NT2/D1 (cell line): ENCODE measurements at regions not wholly inside any gene's neighbourhood (a gene's known extent, or its start where the extent isn't known, plus 50 kb on each side); places are given as distances from the start of the nearest gene placed in this dataset.

Experiments
- DNase-seq: peaks from one replicate; pipeline ENCODE4 v3.0.0-alpha.2; 2011; ENCODE audit warnings: low read depth, low spot score
- H3K27me3 ChIP-seq: 2 replicates; pipeline ENCODE4 v1.6.0; 2011; ENCODE audit warnings: mild to moderate bottlenecking; ENCODE audit not compliant: insufficient read length, insufficient read depth
- H3K36me3 ChIP-seq: 2 replicates; pipeline ENCODE4 v1.6.1; 2011; ENCODE audit warnings: mild to moderate bottlenecking, low read length, mixed read lengths; ENCODE audit not compliant: insufficient read depth, insufficient read length
- H3K4me1 ChIP-seq: 2 replicates; pipeline ENCODE4 v1.5.1; 2011; ENCODE audit not compliant: insufficient read depth, insufficient read length
- H3K4me3 ChIP-seq: 2 replicates; pipeline ENCODE4 v1.5.1; 2011; ENCODE audit warnings: low read depth; ENCODE audit not compliant: insufficient read length
- H3K9ac ChIP-seq: 2 replicates; pipeline ENCODE4 v1.6.0; 2011; ENCODE audit warnings: low read depth; ENCODE audit not compliant: insufficient read length
- H3K9me3 ChIP-seq: 2 replicates; pipeline ENCODE4 v1.5.1; 2011; ENCODE audit warnings: mild to moderate bottlenecking, low read length; ENCODE audit not compliant: insufficient read depth
- SUZ12 ChIP-seq: IDR thresholded peaks from 2 replicates; pipeline ENCODE4 v1.6.1; 2011; ENCODE audit not compliant: insufficient read length, insufficient read depth; ENCODE audit errors: extremely low read depth
- YY1 ChIP-seq: IDR thresholded peaks from 2 replicates; pipeline ENCODE4 v1.6.1; 2011; ENCODE audit not compliant: insufficient read length, insufficient read depth
- ZNF274 ChIP-seq: IDR thresholded peaks from 2 replicates; pipeline ENCODE4 v1.6.1; 2011; ENCODE audit warnings: mild to moderate bottlenecking, low read depth, low read length

DNA sequence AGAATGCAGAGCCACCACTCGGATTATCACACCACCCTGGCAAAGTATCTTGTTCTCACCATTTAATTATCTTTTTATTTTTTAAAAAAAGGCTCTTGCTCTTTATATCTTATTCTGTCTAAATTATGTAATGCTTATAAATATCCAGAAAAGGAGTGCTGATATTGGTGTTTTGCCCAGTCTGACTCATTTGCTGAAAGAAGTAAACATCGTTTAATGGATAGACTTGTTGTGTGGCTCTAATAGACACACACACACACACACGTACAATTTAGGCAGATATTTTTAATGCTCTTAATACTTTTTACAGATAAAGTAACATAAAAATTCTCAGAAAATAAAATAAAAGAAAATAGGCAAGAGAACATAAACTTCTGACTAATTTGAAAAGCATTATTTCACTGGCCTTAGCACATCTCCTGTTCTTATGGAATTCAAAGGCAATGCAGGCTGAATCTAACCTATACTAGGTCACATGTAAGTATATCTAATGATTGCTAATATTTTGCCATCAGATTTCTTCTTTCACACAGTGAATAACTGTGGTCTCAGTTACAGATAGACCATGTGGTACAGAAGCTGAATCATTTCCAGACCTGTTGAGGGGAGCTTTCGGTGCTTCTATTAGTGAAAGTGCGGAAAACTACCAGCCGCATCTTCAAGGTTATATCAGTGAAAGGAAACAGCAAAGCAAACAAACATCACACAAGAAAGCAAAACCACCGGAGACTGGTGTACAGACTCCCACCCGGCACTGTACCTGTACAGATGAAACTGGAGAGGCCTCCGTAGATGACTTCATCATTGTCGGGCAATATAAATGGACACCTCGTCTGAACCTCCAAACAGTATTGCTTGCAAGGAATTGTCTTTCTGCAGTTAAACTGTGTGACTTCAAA is 642.1 kb upstream of the ARGLU1 start:
- DNase-seq, result no peak
- Histone ChIP-seq H3K9me3 (no peaks in the 10 kb centered on the region), H3K4me3 (no peak overlapping the region), H3K9ac (no peak overlapping the region), H3K4me1 (no peaks in the 10 kb centered on the region), H3K36me3 (no peaks in the 10 kb centered on the region), H3K27me3 (no peaks in the 10 kb centered on the region)
- no peak for TF ChIP-seq ZNF274
- TF ChIP-seq YY1, result no peak
- TF ChIP-seq SUZ12, result no peak

DNA sequence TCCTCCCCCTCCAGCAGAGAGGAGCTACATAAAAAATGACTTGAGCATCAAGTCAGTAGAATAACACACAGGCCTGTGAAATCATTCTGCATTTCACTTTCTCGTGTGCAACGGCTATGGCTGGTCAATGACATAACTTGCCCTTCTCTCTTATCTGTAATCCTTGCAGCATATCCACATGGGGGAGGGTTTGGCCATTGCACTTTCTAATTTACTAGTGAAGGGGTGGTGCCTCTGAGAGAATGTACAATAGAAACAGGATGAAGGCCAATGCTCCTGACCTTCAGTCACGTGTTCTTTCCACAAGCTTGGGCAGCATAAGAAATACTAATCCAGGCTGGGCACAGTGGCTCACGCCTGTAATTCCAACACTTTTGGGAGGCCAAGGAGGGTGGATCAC is 641.0 kb upstream of the ARGLU1 start:
- no peaks in the 10 kb centered on the region for H3K27me3 ChIP-seq
- no peaks in the 10 kb centered on the region for H3K4me1 ChIP-seq
- no peaks in the 10 kb centered on the region for H3K9me3 ChIP-seq
- no peak overlapping the region for H3K9ac ChIP-seq
- no peak overlapping the region for H3K4me3 ChIP-seq
- no peaks in the 10 kb centered on the region for H3K36me3 ChIP-seq
- no peak for DNase-seq
- TF ChIP-seq SUZ12 (no peak), ZNF274 (no peak), YY1 (no peak)

DNA sequence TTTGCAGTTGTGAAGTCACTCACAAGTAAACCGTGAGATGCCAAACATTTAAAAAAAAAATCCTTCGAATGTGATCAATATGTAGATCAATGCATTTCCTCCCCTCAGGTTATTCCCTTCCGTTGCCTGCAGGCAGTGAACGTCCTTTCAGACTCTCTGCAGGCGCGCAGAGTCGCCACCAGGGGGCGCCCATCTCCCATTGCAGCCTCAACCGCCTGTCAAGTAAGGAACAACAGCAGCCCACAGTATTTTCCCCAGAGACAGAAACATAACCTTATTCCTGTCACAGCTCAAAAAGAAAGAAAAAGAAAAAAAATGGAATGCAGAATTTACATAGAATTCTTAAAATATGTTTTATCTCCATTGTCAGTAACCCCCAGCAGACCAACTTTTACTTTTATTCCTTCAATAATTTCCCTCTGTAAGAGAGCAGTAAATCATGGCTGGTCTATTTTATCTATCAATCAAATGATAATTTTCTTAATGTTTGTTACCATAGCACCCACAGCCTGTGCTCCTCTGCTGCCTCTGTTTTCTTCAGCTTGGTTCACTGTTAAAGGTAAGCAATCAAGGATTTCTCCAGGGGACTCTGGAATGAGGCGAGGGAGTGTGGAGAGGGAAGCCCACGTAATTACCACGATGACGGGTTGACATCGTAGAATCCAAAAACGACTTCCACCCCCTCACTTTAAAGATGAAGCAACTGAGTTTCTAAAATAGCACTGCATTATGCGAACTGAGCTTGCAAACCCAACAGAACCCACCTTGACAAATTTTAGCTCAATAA is 637.6 kb upstream of the ARGLU1 start:
- H3K27me3 ChIP-seq, result no peaks in the 10 kb centered on the region
- TF ChIP-seq YY1 (no peak), SUZ12 (no peak), ZNF274 (no peak)
- H3K36me3 ChIP-seq, result no peaks in the 10 kb centered on the region
- H3K9me3 ChIP-seq, result no peaks in the 10 kb centered on the region
- H3K4me3 ChIP-seq, result no peak overlapping the region
- H3K9ac ChIP-seq, result no peak overlapping the region
- H3K4me1 ChIP-seq, result peaks cover 2% of the 10 kb centered on the region
- peak; percentile 48 for DNase-seq

DNA sequence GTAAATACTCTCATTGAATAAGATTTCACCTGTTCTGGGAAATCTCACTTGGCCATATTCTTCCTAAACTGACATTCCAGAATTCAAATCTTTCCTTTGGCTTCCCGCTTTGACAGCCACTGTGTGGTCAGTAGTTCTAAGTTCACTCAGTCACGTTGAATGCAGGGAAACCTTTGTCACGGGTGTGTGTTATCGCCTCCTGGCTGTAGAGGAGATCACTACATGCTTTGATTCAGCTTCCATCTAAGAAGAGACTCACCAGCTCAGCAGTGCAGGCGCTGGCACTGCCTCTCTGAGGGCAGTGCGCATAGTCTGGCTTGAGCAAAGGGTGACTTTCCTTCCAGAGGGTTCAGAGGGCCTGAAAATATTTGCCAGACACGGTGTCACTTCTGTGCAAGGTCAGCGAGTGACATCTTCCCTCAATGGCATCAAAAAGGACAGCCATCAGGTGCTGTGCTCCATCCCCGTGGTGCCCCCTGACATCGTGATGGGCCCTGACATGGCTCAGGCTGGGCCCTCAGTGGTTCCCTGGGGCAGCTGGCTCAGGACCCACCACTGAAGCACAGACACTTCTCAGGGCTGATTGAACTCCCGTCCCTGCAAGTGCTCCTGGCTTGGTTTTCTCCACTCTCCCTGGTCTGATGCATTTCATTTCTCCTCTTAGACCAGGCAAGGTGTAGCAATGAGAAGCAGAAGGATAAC is 635.4 kb upstream of the ARGLU1 start:
- Histone ChIP-seq H3K4me1 (peaks cover 2% of the 10 kb centered on the region), H3K9me3 (no peaks in the 10 kb centered on the region), H3K9ac (no peak overlapping the region), H3K36me3 (no peaks in the 10 kb centered on the region), H3K27me3 (no peaks in the 10 kb centered on the region), H3K4me3 (no peak overlapping the region)
- DNase-seq, result peak; percentile 65
- TF ChIP-seq YY1, result no peak
- no peak for TF ChIP-seq SUZ12
- TF ChIP-seq ZNF274, result no peak

DNA sequence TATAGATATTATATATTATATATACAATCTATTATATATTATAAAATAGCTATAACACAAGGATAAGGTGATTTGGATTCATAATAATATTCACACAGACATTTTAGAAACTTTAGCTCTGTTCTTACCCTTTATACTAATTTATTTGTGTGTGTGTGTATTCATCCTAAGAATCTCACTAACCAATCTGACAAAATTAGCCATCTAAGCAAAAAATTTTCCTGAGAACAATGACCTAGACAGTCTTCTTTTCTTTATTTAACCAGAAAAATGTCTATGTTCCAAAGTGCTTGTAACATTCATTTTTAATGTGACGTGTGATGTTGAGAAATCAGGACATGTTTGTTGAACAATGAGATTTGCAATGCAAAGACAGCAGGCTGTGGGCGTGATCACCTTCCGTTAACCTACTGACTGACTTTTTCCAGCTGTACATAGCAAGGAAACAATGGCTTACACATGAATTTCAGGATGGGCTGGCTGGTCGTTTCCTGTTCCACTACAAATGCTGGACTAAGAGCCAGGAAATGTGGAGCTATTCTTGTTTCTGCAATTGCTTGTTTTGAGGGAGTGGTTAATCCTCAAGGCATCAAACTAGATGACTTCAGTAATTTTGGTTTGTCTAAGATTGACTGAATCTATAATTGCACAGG is 634.6 kb upstream of the ARGLU1 start:
- Histone ChIP-seq H3K4me1 (peaks cover 2% of the 10 kb centered on the region), H3K9ac (no peak overlapping the region), H3K27me3 (no peaks in the 10 kb centered on the region), H3K36me3 (no peaks in the 10 kb centered on the region), H3K9me3 (no peaks in the 10 kb centered on the region), H3K4me3 (no peak overlapping the region)
- DNase-seq, result no peak
- TF ChIP-seq ZNF274 (no peak), YY1 (no peak), SUZ12 (no peak)

DNA sequence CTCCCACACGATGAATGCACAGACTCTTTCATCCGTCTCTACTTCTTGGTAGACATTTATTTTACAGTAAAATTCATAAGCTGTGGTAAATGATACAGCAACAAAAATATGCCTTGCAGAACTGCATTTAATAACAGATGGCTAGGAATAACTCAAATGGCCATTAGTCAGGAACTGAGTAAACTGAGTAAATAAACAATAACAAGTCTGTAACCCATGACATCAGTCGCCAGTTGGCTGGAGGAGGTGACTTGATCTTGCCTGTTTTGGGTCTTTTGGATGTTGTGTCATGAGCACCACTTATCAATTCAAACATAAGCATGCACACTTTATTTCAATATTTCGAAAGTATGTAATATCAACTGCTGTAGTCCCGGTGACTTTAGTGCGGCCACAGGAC is 632.6 kb upstream of the ARGLU1 start:
- no peaks in the 10 kb centered on the region for H3K27me3 ChIP-seq
- H3K36me3 ChIP-seq, result no peaks in the 10 kb centered on the region
- TF ChIP-seq SUZ12 (no peak), ZNF274 (no peak), YY1 (no peak)

More for the DNA sequence above, 632.6 kb upstream of the ARGLU1 start:
- peaks cover 2% of the 10 kb centered on the region for H3K4me1 ChIP-seq
- H3K4me3 ChIP-seq, result no peak overlapping the region
- H3K9me3 ChIP-seq, result no peaks in the 10 kb centered on the region
- no peak for DNase-seq
- no peak overlapping the region for H3K9ac ChIP-seq
